GM19043 (cell line): ENCODE measurements at regions not wholly inside any gene's neighbourhood (a gene's known extent, or its start where the extent isn't known, plus 50 kb on each side); places are given as distances from the start of the nearest gene placed in this dataset.

ENCODE experiments used
- ATAC-seq: cut with Tn5 transposase; IDR thresholded peaks from one replicate; pipeline ENCODE4 v1.9.1; 2021; ENCODE audit warnings: low read depth; ENCODE audit not compliant: unreplicated experiment

DNA sequence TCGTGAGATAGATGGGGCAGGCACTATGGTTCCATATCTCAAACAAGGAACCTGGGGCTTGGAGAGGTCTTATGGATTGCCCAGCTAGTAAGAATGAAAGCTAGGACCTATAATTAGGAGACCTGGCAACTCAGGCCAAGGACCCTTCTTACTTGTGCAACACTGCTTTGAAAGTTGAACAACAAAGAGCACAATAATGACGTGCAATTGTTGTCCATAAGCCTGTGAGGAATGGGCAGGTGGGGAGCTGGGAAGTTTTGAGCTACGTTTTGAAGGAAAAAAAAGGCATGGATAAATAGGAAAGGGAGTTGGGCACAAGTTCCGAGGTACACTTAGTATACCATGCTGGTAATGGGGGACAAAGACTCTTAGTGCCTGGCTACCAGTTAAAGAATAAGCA lies 104.3 kb downstream of the HS3ST3B1 start:
- no peak for ATAC-seq
